ENCODE measurements at regions not wholly inside any gene's neighbourhood (a gene's known extent, or its start where the extent isn't known, plus 50 kb on each side); places are given as distances from the start of the nearest gene placed in this dataset.

DNA sequence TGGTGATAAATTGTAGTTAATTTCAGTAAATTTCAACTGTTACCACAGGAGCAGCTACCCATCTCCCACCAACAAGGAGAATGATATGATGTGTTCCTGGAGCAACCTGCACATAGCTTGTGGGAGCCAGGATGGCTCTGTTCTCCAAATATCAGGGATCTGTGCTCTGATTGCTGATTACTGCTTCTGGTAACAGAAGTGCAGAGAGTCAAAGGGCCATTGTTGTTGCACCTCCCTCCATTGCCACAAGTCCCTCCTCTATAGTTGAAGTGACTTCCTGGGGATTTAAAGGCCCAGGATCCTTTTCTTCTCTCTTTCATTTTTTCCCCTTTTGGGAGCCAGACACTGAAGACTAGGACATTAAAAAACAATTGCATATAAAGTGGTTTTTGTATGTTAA, 51.6 kb upstream of the HPDL start:
- H3K9me3 ChIP-seq (replicated peaks in 1 of 3) = no peaks in the 10 kb centered on the region
- no peak overlapping the region for H3K27ac ChIP-seq
- DNase-seq = no peak
- TF ChIP-seq, protein P1, sequence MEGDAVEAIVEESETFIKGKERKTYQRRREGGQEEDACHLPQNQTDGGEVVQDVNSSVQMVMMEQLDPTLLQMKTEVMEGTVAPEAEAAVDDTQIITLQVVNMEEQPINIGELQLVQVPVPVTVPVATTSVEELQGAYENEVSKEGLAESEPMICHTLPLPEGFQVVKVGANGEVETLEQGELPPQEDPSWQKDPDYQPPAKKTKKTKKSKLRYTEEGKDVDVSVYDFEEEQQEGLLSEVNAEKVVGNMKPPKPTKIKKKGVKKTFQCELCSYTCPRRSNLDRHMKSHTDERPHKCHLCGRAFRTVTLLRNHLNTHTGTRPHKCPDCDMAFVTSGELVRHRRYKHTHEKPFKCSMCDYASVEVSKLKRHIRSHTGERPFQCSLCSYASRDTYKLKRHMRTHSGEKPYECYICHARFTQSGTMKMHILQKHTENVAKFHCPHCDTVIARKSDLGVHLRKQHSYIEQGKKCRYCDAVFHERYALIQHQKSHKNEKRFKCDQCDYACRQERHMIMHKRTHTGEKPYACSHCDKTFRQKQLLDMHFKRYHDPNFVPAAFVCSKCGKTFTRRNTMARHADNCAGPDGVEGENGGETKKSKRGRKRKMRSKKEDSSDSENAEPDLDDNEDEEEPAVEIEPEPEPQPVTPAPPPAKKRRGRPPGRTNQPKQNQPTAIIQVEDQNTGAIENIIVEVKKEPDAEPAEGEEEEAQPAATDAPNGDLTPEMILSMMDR (IDR thresholded peaks at IDR 0.05) = no peak
- TF ChIP-seq POLR2A (IDR thresholded peaks at IDR 0.05) = no peak
- no peaks in the 10 kb centered on the region for H3K4me1 ChIP-seq (replicated peaks in 1 of 2)
- no peaks in the 10 kb centered on the region for H3K36me3 ChIP-seq (replicated peaks in 1 of 2)
- no peaks in the 10 kb centered on the region for H3K27me3 ChIP-seq
- H3K4me3 ChIP-seq = no peak overlapping the region
- intact Hi-C loops (cut with DNase I) = no loop called here
